ENCODE measurements at regions not wholly inside any gene's neighbourhood (a gene's known extent, or its start where the extent isn't known, plus 50 kb on each side); places are given as distances from the start of the nearest gene placed in this dataset.

GRCh38 chr18:55878224-55878623 is 290.2 kb upstream of the TCF4 start:
- Histone ChIP-seq H3K4me1 (ENCODE audit: control insufficient read depth, insufficient read depth, low read length) (no peaks in the 10 kb centered on the region), H3K36me3 (ENCODE audit: control insufficient read depth, insufficient read depth, low read length) (no peaks in the 10 kb centered on the region), H3K27me3 (ENCODE audit: control insufficient read depth, insufficient read depth, low read length) (no peaks in the 10 kb centered on the region), H3K27ac (ENCODE audit: low read depth, low read length) (no peak overlapping the region), H3K9ac (ENCODE audit: low read length) (no peak overlapping the region), H3K4me3 (ENCODE audit: low read length) (no peak overlapping the region)

DNA sequence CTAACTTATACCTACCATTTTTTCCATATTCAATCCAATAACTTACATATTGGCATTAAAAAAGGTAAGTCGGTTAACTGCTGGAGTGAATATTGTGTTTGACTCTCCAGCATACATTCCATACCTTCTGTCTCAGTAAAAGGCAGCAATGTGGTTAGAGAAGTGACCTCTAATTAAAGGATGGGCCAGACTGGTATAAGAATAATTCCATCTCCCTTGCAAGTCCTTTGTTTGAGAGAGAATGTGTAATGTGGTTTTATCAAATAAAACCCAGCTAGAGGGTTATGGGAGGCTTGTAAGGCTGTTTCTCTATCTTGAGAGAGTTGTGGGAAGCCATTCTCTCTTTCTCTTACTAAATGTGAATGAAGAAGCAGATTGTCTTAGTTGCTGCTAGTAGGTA is 289.3 kb upstream of the TCF4 start:
- H3K4me3 ChIP-seq (ENCODE audit: low read length) = no peak overlapping the region
- H3K36me3 ChIP-seq (ENCODE audit: control insufficient read depth, insufficient read depth, low read length) = no peaks in the 10 kb centered on the region

DNA sequence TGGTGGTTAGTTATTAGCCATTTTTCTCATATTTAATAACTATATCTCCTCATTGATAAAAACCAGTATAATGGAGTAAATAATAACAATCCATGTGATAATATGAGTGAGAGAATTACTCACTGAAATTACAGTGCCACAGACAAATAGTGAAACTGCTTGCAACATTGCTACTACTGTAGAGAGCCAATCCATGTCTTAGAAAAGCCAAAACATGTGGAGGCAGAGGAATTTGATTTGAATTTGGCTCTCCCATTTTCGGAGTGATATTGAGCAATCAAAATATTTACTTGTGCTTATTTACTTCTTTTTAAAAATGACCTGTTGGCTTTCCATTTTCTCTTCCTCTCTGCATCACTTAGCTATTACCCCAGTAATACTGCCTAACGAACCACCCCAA is 288.3 kb upstream of the TCF4 start:
- H3K36me3 ChIP-seq (ENCODE audit: control insufficient read depth, insufficient read depth, low read length) = no peaks in the 10 kb centered on the region
- no peaks in the 10 kb centered on the region for H3K4me1 ChIP-seq (ENCODE audit: control insufficient read depth, insufficient read depth, low read length)
- H3K4me3 ChIP-seq (ENCODE audit: low read length) = no peak overlapping the region
- H3K27ac ChIP-seq (ENCODE audit: low read depth, low read length) = no peak overlapping the region
- no peak overlapping the region for H3K9ac ChIP-seq (ENCODE audit: low read length)
- no peaks in the 10 kb centered on the region for H3K27me3 ChIP-seq (ENCODE audit: control insufficient read depth, insufficient read depth, low read length)

More for the DNA sequence above, 289.3 kb upstream of the TCF4 start:
- Histone ChIP-seq H3K27me3 (ENCODE audit: control insufficient read depth, insufficient read depth, low read length) (no peaks in the 10 kb centered on the region), H3K27ac (ENCODE audit: low read depth, low read length) (no peak overlapping the region), H3K4me1 (ENCODE audit: control insufficient read depth, insufficient read depth, low read length) (no peaks in the 10 kb centered on the region), H3K9ac (ENCODE audit: low read length) (no peak overlapping the region)

DNA sequence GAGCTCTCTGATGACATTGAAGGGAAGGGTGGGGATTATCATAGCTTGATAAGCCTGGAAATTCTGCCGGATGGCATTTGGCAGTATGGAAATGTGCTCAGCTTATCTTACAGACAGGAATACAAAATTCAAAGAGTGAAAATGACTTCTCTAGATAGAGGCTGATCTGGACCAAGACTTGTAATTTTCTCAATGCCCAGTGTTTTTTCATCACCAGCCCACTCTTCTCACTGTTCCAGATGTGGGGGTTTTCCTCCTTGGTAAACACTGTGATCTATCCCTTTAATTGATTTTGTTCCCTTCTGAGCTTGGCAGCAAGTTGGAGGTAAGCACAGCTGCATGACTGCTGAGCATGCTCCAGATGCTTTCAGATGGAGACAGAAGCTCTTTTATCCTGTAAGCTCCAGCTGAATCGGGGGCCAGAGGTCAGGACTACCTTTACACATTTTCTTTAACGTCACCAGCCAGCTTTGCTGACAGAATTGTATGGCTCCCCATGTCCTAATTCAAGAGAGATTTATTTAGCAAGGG is 287.4 kb upstream of the TCF4 start:
- no peaks in the 10 kb centered on the region for H3K27me3 ChIP-seq (ENCODE audit: control insufficient read depth, insufficient read depth, low read length)
- H3K9ac ChIP-seq (ENCODE audit: low read length) = no peak overlapping the region
- no peaks in the 10 kb centered on the region for H3K36me3 ChIP-seq (ENCODE audit: control insufficient read depth, insufficient read depth, low read length)
- H3K4me1 ChIP-seq (ENCODE audit: control insufficient read depth, insufficient read depth, low read length) = no peaks in the 10 kb centered on the region
- H3K27ac ChIP-seq (ENCODE audit: low read depth, low read length) = no peak overlapping the region
- no peak overlapping the region for H3K4me3 ChIP-seq (ENCODE audit: low read length)

DNA sequence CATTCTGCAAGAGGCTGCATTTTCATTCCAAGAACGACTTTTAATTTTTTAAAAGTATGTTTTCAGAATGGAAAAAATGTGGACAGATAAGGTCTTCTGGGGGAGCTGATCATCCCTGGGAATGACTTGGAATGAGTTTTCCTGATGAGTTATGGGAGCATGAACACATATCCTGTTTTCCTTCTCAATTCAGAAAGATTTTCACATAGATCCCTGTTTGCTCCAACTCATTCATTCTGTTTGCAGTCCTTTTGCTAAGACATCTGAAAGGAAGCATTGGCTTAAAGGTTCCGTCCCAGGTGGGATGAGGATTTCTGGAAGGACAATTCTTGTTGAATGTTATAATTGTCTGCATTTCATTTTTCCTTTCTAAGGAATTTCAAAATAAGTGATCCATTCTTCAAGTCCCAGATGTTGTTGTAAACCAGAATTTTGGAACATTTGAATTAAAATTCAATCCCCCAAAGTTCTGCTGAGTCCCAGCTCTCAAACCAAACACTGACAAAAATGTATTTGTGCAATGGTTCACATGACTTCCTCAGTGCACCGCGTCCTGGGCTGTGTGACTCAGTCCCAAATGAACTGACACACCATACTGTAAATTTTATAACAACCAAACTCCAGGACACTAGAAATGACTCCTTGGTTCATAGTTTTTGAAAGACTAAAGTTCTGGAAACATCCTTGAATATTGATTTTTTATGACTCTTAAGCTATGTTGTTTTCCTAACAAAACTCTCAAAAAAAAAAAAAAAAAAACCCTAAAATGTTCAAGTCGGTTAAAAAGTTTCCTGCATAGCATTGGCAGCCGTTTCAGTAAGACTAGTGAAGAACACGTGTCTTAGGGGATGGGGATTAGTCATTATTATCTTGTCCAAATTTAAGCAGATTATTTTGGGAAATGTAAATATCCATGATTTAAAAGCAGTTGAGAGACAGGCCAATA is 281.8 kb upstream of the TCF4 start:
- Histone ChIP-seq H3K4me3 (ENCODE audit: low read length) (no peak overlapping the region), H3K27ac (ENCODE audit: low read depth, low read length) (no peak overlapping the region), H3K4me1 (ENCODE audit: control insufficient read depth, insufficient read depth, low read length) (no peaks in the 10 kb centered on the region), H3K27me3 (ENCODE audit: control insufficient read depth, insufficient read depth, low read length) (no peaks in the 10 kb centered on the region), H3K36me3 (ENCODE audit: control insufficient read depth, insufficient read depth, low read length) (no peaks in the 10 kb centered on the region), H3K9ac (ENCODE audit: low read length) (no peak overlapping the region)

GRCh38 chr18:55868909-55869308 is 280.9 kb upstream of the TCF4 start:
- Histone ChIP-seq H3K4me1 (ENCODE audit: control insufficient read depth, insufficient read depth, low read length) (no peaks in the 10 kb centered on the region), H3K27me3 (ENCODE audit: control insufficient read depth, insufficient read depth, low read length) (no peaks in the 10 kb centered on the region), H3K9ac (ENCODE audit: low read length) (no peak overlapping the region), H3K36me3 (ENCODE audit: control insufficient read depth, insufficient read depth, low read length) (no peaks in the 10 kb centered on the region), H3K4me3 (ENCODE audit: low read length) (no peak overlapping the region), H3K27ac (ENCODE audit: low read depth, low read length) (no peak overlapping the region)

DNA sequence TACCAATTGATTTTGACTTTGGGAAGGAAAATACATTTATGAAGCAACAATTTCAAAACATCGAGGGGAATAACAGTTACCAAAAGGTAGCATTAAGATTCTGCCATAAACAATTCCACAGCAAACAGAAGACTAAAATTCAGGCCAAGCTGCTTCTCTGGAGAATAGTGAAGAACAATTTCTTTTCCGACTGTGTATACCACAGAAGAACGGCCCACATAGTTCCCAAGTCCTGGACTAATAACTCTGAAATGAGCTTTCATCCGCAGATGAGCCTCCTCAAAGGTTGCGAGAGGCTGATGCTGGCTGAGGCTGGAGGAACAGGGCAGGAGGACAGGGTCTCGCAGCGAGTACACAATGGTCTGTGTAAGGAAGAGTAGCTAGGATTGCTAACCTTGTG is 278.9 kb upstream of the TCF4 start:
- H3K27ac ChIP-seq (ENCODE audit: low read depth, low read length) = no peak overlapping the region
- H3K4me1 ChIP-seq (ENCODE audit: control insufficient read depth, insufficient read depth, low read length) = no peaks in the 10 kb centered on the region

GRCh38 chr18:55866006-55866405 is 278.0 kb upstream of the TCF4 start:
- Histone ChIP-seq H3K27me3 (ENCODE audit: control insufficient read depth, insufficient read depth, low read length) (no peaks in the 10 kb centered on the region), H3K9ac (ENCODE audit: low read length) (no peak overlapping the region), H3K27ac (ENCODE audit: low read depth, low read length) (no peak overlapping the region), H3K36me3 (ENCODE audit: control insufficient read depth, insufficient read depth, low read length) (no peaks in the 10 kb centered on the region), H3K4me3 (ENCODE audit: low read length) (no peak overlapping the region), H3K4me1 (ENCODE audit: control insufficient read depth, insufficient read depth, low read length) (no peaks in the 10 kb centered on the region)

More for the DNA sequence above, 278.9 kb upstream of the TCF4 start:
- Histone ChIP-seq H3K36me3 (ENCODE audit: control insufficient read depth, insufficient read depth, low read length) (no peaks in the 10 kb centered on the region), H3K27me3 (ENCODE audit: control insufficient read depth, insufficient read depth, low read length) (no peaks in the 10 kb centered on the region), H3K9ac (ENCODE audit: low read length) (no peak overlapping the region), H3K4me3 (ENCODE audit: low read length) (no peak overlapping the region)

DNA sequence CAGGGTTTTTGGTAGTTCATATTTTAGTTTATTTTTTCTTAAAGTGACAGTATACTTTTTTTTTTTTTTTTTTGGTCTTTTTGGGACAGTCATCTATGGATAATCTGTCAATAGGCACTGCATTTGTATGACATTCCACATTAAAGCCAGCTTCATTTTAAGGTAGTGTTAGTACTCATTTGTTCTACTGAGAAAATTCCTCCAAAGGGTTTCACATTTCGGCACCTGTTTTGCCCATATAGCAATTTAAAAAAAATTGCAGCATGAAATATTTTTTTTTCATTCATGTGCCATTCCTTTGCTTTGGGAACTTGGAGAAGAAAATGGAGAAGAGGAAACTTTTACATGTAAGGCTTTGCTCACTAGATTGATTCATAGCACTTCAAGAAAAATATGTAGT is 276.3 kb upstream of the TCF4 start:
- no peaks in the 10 kb centered on the region for H3K4me1 ChIP-seq (ENCODE audit: control insufficient read depth, insufficient read depth, low read length)
- H3K27me3 ChIP-seq (ENCODE audit: control insufficient read depth, insufficient read depth, low read length) = no peaks in the 10 kb centered on the region
- H3K36me3 ChIP-seq (ENCODE audit: control insufficient read depth, insufficient read depth, low read length) = no peaks in the 10 kb centered on the region
- no peak overlapping the region for H3K4me3 ChIP-seq (ENCODE audit: low read length)
- H3K27ac ChIP-seq (ENCODE audit: low read depth, low read length) = no peak overlapping the region
- H3K9ac ChIP-seq (ENCODE audit: low read length) = no peak overlapping the region

DNA sequence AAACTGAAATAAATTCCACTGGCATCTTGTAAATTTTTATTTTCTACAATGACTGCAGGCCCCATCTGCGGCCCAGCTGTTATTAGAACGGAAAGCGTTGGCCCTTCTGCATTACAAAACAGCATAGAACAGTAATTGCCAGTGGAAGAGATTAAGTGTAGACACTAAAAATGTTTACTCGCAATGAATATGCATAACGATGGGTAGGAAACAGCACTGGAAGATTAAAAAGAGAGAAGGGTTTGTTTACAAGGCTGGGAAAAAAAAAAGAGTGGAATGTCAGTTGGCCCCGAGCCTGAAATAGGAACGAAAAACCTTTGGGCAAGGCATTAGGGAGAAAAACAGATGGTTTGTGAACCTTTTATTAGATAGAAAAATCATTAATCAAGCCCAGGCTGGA is 275.9 kb upstream of the TCF4 start:
- Histone ChIP-seq H3K4me3 (ENCODE audit: low read length) (no peak overlapping the region), H3K4me1 (ENCODE audit: control insufficient read depth, insufficient read depth, low read length) (no peaks in the 10 kb centered on the region), H3K27me3 (ENCODE audit: control insufficient read depth, insufficient read depth, low read length) (no peaks in the 10 kb centered on the region), H3K36me3 (ENCODE audit: control insufficient read depth, insufficient read depth, low read length) (no peaks in the 10 kb centered on the region), H3K27ac (ENCODE audit: low read depth, low read length) (no peak overlapping the region), H3K9ac (ENCODE audit: low read length) (no peak overlapping the region)

DNA sequence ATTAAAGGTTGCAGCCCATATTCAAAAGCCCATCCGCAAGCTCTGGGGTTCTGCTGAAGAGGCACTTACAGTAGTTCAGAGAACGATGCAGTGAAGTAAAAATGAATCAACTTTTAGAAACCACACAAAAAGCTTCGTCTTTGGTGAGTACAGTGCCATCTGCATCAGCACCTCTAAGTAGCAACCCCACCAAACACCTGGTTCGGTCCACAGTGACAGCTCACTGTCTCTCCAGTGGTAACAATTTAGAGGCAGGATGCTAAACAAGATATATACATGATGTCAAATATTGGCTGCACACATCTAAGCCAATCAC is 275.4 kb upstream of the TCF4 start:
- Histone ChIP-seq H3K27ac (ENCODE audit: low read depth, low read length) (no peak overlapping the region), H3K4me3 (ENCODE audit: low read length) (no peak overlapping the region), H3K27me3 (ENCODE audit: control insufficient read depth, insufficient read depth, low read length) (no peaks in the 10 kb centered on the region), H3K36me3 (ENCODE audit: control insufficient read depth, insufficient read depth, low read length) (no peaks in the 10 kb centered on the region), H3K4me1 (ENCODE audit: control insufficient read depth, insufficient read depth, low read length) (no peaks in the 10 kb centered on the region), H3K9ac (ENCODE audit: low read length) (no peak overlapping the region)

GRCh38 chr18:55862693-55863390 is 274.9 kb upstream of the TCF4 start:
- Histone ChIP-seq H3K4me1 (ENCODE audit: control insufficient read depth, insufficient read depth, low read length) (no peaks in the 10 kb centered on the region), H3K4me3 (ENCODE audit: low read length) (no peak overlapping the region), H3K36me3 (ENCODE audit: control insufficient read depth, insufficient read depth, low read length) (no peaks in the 10 kb centered on the region), H3K27me3 (ENCODE audit: control insufficient read depth, insufficient read depth, low read length) (no peaks in the 10 kb centered on the region), H3K27ac (ENCODE audit: low read depth, low read length) (no peak overlapping the region), H3K9ac (ENCODE audit: low read length) (no peak overlapping the region)

Data from rectal smooth muscle tissue (tissue), 1 donor.